Neutrophil (primary cell): ENCODE measurements at regions not wholly inside any gene's neighbourhood (a gene's known extent, or its start where the extent isn't known, plus 50 kb on each side); places are given as distances from the start of the nearest gene placed in this dataset.

Experiments used
- H3K27ac ChIP-seq: fragments of 200-600 bp; sonication (generic); 2 replicates; pipeline ENCODE4 v1.5.1; 2016; ENCODE audit warnings: mild to moderate bottlenecking, moderate library complexity
- H3K27me3 ChIP-seq: fragments of 200-600 bp; sonication (generic); 2 replicates; pipeline ENCODE4 v1.6.0; 2016; ENCODE audit warnings: mild to moderate bottlenecking
- H3K36me3 ChIP-seq: fragments of 200-600 bp; sonication (generic); 2 replicates; pipeline ENCODE4 v1.5.1; 2017
- H3K4me1 ChIP-seq, 2 experiments: fragments of 200-600 bp in 1 of 2; sonication (generic) in 1 of 2; 1 replicate in 1 of 2; 2 replicates in 1 of 2; pipeline versions ENCODE4 v1.5.1 to v1.6.1; 2013 to 2016; ENCODE audit warnings: low read depth in 1 of 2, low read length in 1 of 2, mild to moderate bottlenecking in 1 of 2, moderate library complexity in 1 of 2; ENCODE audit not compliant: control insufficient read depth in 1 of 2, insufficient read depth in 1 of 2
- H3K4me3 ChIP-seq, 2 experiments: fragments of 200-600 bp in 1 of 2; sonication (generic) in 1 of 2; 1 replicate in 1 of 2; 2 replicates in 1 of 2; pipeline ENCODE4 v1.5.1; 2013 to 2016; ENCODE audit warnings: low read depth in 1 of 2, low read length in 1 of 2, mild to moderate bottlenecking in 1 of 2, moderate library complexity in 1 of 2
- H3K9me3 ChIP-seq: fragments of 200-600 bp; sonication (generic); 2 replicates; pipeline ENCODE4 v1.5.1; 2016
- TF ChIP-seq, protein P1 (sequence below): fragments of 200-600 bp; sonication (generic); IDR thresholded peaks from 2 replicates; pipeline ENCODE4 v1.5.1; 2016; ENCODE audit warnings: antibody characterized with exemption

DNA sequence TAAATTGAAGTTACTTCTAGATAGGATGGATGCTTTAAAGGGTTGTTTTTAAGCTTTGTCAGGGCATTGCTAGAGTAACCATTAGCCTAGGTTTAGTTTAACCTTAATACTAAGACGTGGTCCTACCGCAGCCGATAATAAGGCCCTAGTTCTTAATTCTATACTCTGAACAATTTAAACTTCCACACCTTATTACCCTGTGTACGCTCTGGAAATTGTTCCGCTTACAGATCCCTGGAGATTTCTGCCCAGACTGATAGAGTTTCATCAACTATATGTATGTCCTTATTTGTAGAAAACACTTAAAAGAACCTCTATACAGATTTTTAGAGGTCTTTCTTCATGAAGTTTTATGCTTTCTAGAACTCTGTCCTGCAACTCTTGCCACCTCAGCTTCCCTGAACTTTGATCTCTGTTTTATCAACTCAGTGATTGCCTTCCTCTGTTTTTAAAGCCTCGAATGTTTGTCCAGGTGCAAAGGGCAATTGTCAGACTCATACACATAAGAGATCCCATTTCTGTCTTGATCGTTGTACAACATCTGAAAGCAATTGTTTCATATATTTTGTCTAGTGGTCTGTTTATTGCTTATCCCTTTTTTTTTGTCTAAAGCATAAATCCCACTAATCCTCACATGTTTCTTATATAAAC lies 71.1 kb upstream of the VCX start:
- no peak overlapping the region for H3K27ac ChIP-seq
- no peaks in the 10 kb centered on the region for H3K36me3 ChIP-seq
- no peak overlapping the region for H3K4me3 ChIP-seq
- TF ChIP-seq, protein P1, sequence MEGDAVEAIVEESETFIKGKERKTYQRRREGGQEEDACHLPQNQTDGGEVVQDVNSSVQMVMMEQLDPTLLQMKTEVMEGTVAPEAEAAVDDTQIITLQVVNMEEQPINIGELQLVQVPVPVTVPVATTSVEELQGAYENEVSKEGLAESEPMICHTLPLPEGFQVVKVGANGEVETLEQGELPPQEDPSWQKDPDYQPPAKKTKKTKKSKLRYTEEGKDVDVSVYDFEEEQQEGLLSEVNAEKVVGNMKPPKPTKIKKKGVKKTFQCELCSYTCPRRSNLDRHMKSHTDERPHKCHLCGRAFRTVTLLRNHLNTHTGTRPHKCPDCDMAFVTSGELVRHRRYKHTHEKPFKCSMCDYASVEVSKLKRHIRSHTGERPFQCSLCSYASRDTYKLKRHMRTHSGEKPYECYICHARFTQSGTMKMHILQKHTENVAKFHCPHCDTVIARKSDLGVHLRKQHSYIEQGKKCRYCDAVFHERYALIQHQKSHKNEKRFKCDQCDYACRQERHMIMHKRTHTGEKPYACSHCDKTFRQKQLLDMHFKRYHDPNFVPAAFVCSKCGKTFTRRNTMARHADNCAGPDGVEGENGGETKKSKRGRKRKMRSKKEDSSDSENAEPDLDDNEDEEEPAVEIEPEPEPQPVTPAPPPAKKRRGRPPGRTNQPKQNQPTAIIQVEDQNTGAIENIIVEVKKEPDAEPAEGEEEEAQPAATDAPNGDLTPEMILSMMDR, result no peak
- H3K4me1 ChIP-seq, result no peaks in the 10 kb centered on the region
- H3K9me3 ChIP-seq, result no peaks in the 10 kb centered on the region
- no peaks in the 10 kb centered on the region for H3K27me3 ChIP-seq

GRCh38 chrX:7759830-7760229 lies 83.1 kb upstream of the VCX start:
- TF ChIP-seq, protein P1, result no peak
- no peak overlapping the region for H3K27ac ChIP-seq
- H3K27me3 ChIP-seq, result no peaks in the 10 kb centered on the region
- H3K4me1 ChIP-seq, result no peaks in the 10 kb centered on the region
- no peaks in the 10 kb centered on the region for H3K9me3 ChIP-seq
- H3K4me3 ChIP-seq, result no peak overlapping the region
- no peaks in the 10 kb centered on the region for H3K36me3 ChIP-seq

DNA sequence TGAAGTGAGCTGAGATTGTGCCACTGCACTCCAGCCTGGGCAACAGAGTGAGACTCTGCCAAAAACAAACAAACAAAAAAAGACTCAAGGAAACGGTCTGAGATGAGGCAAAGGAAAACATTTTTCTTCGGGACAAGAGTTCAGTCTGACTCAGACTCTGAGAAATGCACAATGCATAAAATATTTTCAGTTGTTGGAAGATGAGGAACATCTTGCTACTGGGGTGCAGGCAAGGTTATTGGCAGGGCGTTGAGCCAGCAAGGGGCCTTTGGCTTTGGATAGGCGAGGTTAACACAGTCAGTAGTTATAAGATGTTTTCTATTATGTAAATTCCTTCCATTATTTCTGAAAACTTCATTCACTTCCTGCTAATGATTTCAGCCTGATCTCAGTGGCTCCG lies 96.1 kb upstream of the VCX start:
- no peaks in the 10 kb centered on the region for H3K36me3 ChIP-seq
- TF ChIP-seq, protein P1, result no peak

DNA sequence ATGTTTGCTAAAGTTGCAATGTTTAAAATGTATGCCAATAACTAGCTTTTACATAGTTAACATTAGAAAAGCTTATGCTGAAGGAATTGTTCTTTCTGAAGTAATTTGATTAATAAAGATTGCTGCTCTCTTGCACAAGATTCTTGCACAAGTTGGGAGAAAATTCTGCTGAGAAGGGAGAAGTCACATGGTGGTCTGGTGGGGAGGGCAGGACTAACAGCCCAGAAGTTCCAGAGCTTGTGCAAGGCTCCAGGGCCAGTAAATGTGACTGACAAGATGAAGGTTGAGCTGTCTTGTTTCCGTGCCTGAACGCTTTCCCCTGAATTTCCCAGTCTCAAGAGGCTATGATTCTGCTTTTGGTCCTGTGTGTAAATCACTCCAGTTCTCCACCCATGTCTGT lies 112.9 kb upstream of the VCX start:
- Histone ChIP-seq H3K9me3 (no peaks in the 10 kb centered on the region), H3K4me3 (no peak overlapping the region), H3K4me1 (no peaks in the 10 kb centered on the region), H3K27ac (no peak overlapping the region), H3K36me3 (no peaks in the 10 kb centered on the region), H3K27me3 (no peaks in the 10 kb centered on the region)
- TF ChIP-seq, protein P1, result no peak

More for the DNA sequence above, 96.1 kb upstream of the VCX start:
- H3K27me3 ChIP-seq, result no peaks in the 10 kb centered on the region
- no peaks in the 10 kb centered on the region for H3K9me3 ChIP-seq
- H3K4me3 ChIP-seq, result no peak overlapping the region
- H3K4me1 ChIP-seq, result no peaks in the 10 kb centered on the region
- no peak overlapping the region for H3K27ac ChIP-seq

DNA sequence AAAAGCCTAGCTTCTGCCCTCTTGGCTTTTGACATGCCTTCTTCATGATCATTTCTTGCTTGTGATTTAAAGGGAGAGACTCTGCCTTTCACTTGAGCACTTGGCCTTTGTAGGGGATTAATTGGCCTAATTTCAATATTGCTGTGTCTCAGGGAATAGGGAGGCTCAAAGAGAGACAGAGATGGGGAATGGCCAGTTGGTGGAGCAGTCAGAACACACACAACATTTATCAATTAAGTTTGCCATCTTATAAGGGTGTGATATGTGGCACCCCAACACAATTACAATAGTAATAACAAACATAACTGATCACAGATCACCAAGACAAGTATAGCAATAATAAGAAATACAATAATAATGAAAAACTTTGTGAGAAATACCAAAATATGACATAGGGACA lies 122.5 kb upstream of the VCX start:
- TF ChIP-seq, protein P1, result no peak
- Histone ChIP-seq H3K9me3 (no peaks in the 10 kb centered on the region), H3K4me3 (no peak overlapping the region), H3K4me1 (no peaks in the 10 kb centered on the region), H3K27me3 (no peaks in the 10 kb centered on the region), H3K27ac (no peak overlapping the region), H3K36me3 (no peaks in the 10 kb centered on the region)
